Fibroblast of lung (primary cell): ENCODE measurements at regions not wholly inside any gene's neighbourhood (a gene's known extent, or its start where the extent isn't known, plus 50 kb on each side); places are given as distances from the start of the nearest gene placed in this dataset.

Experiments used
- DNase-seq, 2 donors: peaks; one replicate each; pipeline versions ENCODE4 v3.0.0 to v3.0.0-alpha.2; 2010; ENCODE audit warnings: low read depth in 2 of 2
- H2AFZ ChIP-seq: 2 replicates; pipeline ENCODE4 v1.5.1; 2012; ENCODE audit warnings: low read length, control low read depth, inconsistent platforms
- H3K27ac ChIP-seq: 2 replicates; pipeline ENCODE4 v1.5.1; 2011; ENCODE audit warnings: low read length, control low read depth; ENCODE audit not compliant: insufficient read depth
- H3K27me3 ChIP-seq: 2 replicates; pipeline ENCODE4 v1.5.1; 2011; ENCODE audit warnings: mild to moderate bottlenecking, low read length; ENCODE audit not compliant: control insufficient read depth, insufficient read depth
- H3K36me3 ChIP-seq: 2 replicates; pipeline ENCODE4 v1.5.1; 2011; ENCODE audit warnings: low read length; ENCODE audit not compliant: control insufficient read depth, insufficient read depth
- H3K4me1 ChIP-seq: 2 replicates; pipeline ENCODE4 v1.5.1; 2011; ENCODE audit warnings: low read length; ENCODE audit not compliant: control insufficient read depth, insufficient read depth; ENCODE audit errors: extremely low read depth
- H3K4me2 ChIP-seq: 2 replicates; pipeline ENCODE4 v1.5.1; 2011; ENCODE audit warnings: low read length, control low read depth; ENCODE audit not compliant: insufficient read depth; ENCODE audit errors: extremely low read depth
- H3K4me3 ChIP-seq, 4 experiments: fragments of 200-600 bp in 1 of 4; sonication (generic) in 1 of 4; replicated peaks in 1 of 4; 2 replicates each; pipeline ENCODE4 v1.5.1; 2011 to 2016; ENCODE audit warnings: low read length in 4 of 4, low read depth in 3 of 4, mild to moderate bottlenecking in 3 of 4, control low read depth in 2 of 4, inconsistent platforms in 1 of 4, mixed read lengths in 1 of 4; ENCODE audit not compliant: insufficient read depth in 1 of 4; ENCODE audit errors: control extremely low read depth in 1 of 4
- H3K79me2 ChIP-seq: 2 replicates; pipeline ENCODE4 v1.5.1; 2012; ENCODE audit warnings: mild to moderate bottlenecking, low read length, inconsistent platforms; ENCODE audit not compliant: control insufficient read depth, insufficient read depth
- H3K9ac ChIP-seq: 2 replicates; pipeline ENCODE4 v1.5.1; 2011; ENCODE audit warnings: mild to moderate bottlenecking, low read length, control low read depth; ENCODE audit not compliant: insufficient read depth
- H3K9me3 ChIP-seq: 2 replicates; pipeline ENCODE4 v1.5.1; 2012; ENCODE audit warnings: low read depth, low read length; ENCODE audit not compliant: control insufficient read depth, insufficient read depth
- H4K20me1 ChIP-seq: 2 replicates; pipeline ENCODE4 v1.5.1; 2011; ENCODE audit warnings: low read length; ENCODE audit not compliant: control insufficient read depth, insufficient read depth; ENCODE audit errors: extremely low read depth
- CTCF ChIP-seq, 2 donors: IDR thresholded peaks in 1 of 2; conservative IDR thresholded peaks in 1 of 2; 1 replicate in 1 of 2; 2 replicates in 1 of 2; pipeline ENCODE4 v1.5.1; 2011 to 2012; ENCODE audit warnings: low read length in 2 of 2, control low read depth in 1 of 2, inconsistent platforms in 1 of 2, low read depth in 1 of 2, mild to moderate bottlenecking in 1 of 2
- EZH2 ChIP-seq: IDR thresholded peaks from 2 replicates; pipeline ENCODE4 v1.5.1; 2012; ENCODE audit warnings: low read length, control low read depth, mild to moderate bottlenecking; ENCODE audit errors: missing control alignments

- Histone ChIP-seq H3K4me1 (no peaks in the 10 kb centered on the region), H3K9ac (no peak overlapping the region), H3K4me2 (no peak overlapping the region), H3K4me3 (no peak overlapping the region), H3K9me3 (no peaks in the 10 kb centered on the region), H3K27me3 (no peaks in the 10 kb centered on the region), H3K79me2 (no peaks in the 10 kb centered on the region), H3K27ac (no peak overlapping the region), H4K20me1 (no peaks in the 10 kb centered on the region), H2AFZ (no peak overlapping the region), H3K36me3 (no peaks in the 10 kb centered on the region)
- no peak for DNase-seq
- TF ChIP-seq CTCF (conservative IDR thresholded peaks at IDR 0.05 in 1 of 2, IDR thresholded peaks at IDR 0.05 in 1 of 2; ENCODE audit: low read depth in 1 of 2, low read length in 2 of 2) (no peak), EZH2 (no peak)
Measured at GRCh38 chr3:73176941-73177340, 115.5 kb downstream of the EBLN2 start.

GRCh38 chr3:73177827-73178226 is 116.4 kb downstream of the EBLN2 start:
- Histone ChIP-seq H2AFZ (no peak overlapping the region), H3K4me3 (no peak overlapping the region), H3K4me1 (no peaks in the 10 kb centered on the region), H3K9me3 (no peaks in the 10 kb centered on the region), H3K36me3 (no peaks in the 10 kb centered on the region), H4K20me1 (no peaks in the 10 kb centered on the region), H3K27me3 (no peaks in the 10 kb centered on the region), H3K79me2 (no peaks in the 10 kb centered on the region), H3K9ac (no peak overlapping the region), H3K4me2 (no peak overlapping the region), H3K27ac (no peak overlapping the region)
- DNase-seq, result no peak
- no peak for TF ChIP-seq CTCF (conservative IDR thresholded peaks at IDR 0.05 in 1 of 2, IDR thresholded peaks at IDR 0.05 in 1 of 2; ENCODE audit: low read depth in 1 of 2, low read length in 2 of 2)
- TF ChIP-seq EZH2, result no peak

GRCh38 chr3:73179601-73180000 is 118.1 kb downstream of the EBLN2 start:
- no peaks in the 10 kb centered on the region for H3K36me3 ChIP-seq
- no peak overlapping the region for H2AFZ ChIP-seq
- no peak overlapping the region for H3K9ac ChIP-seq
- H3K27ac ChIP-seq, result no peak overlapping the region
- no peak for TF ChIP-seq CTCF (conservative IDR thresholded peaks at IDR 0.05 in 1 of 2, IDR thresholded peaks at IDR 0.05 in 1 of 2; ENCODE audit: low read depth in 1 of 2, low read length in 2 of 2)
- no peak for TF ChIP-seq EZH2
- no peak overlapping the region for H3K4me2 ChIP-seq
- no peaks in the 10 kb centered on the region for H3K4me1 ChIP-seq
- no peaks in the 10 kb centered on the region for H3K9me3 ChIP-seq
- no peaks in the 10 kb centered on the region for H3K27me3 ChIP-seq
- DNase-seq, result no peak
- H3K4me3 ChIP-seq, result no peak overlapping the region
- H3K79me2 ChIP-seq, result no peaks in the 10 kb centered on the region
- H4K20me1 ChIP-seq, result no peaks in the 10 kb centered on the region
